Keratinocyte (primary cell): ENCODE measurements at regions not wholly inside any gene's neighbourhood (a gene's known extent, or its start where the extent isn't known, plus 50 kb on each side); places are given as distances from the start of the nearest gene placed in this dataset.
A peak's percentile ranks its signal among the peaks of the same experiment; 100 is the strongest.

Source experiments
- DNase-seq: peaks from one replicate; pipeline ENCODE4 v3.0.0-alpha.2; 2011; ENCODE audit warnings: low read depth, missing footprints, low spot score
- FAIRE-seq: peaks from 2 replicates; lab custom pipeline; 2011; peaks lifted over from hg19 to GRCh38; lab: Jason Lieb, UNC
- H2AFZ ChIP-seq: 2 replicates; pipeline ENCODE4 v1.6.0; 2012; ENCODE audit warnings: low read length, control low read depth, inconsistent platforms; ENCODE audit not compliant: control insufficient read depth
- H3K27ac ChIP-seq: 2 replicates; pipeline ENCODE4 v1.5.1; 2011; ENCODE audit warnings: low read length; ENCODE audit not compliant: control insufficient read depth, insufficient read depth
- H3K27me3 ChIP-seq: 3 replicates; pipeline ENCODE4 v1.6.0; 2011; ENCODE audit warnings: low read length; ENCODE audit not compliant: control insufficient read depth, insufficient read depth; ENCODE audit errors: extremely low read depth
- H3K36me3 ChIP-seq, 2 experiments: 2 replicates in 1 of 2; 3 replicates in 1 of 2; pipeline ENCODE4 v1.5.1; 2011; ENCODE audit warnings: low read length in 2 of 2, mild to moderate bottlenecking in 1 of 2; ENCODE audit not compliant: control insufficient read depth in 2 of 2, insufficient read depth in 2 of 2; ENCODE audit errors: extremely low read depth in 1 of 2
- H3K4me1 ChIP-seq: 3 replicates; pipeline ENCODE4 v1.5.1; 2011; ENCODE audit warnings: low read length; ENCODE audit not compliant: control insufficient read depth, insufficient read depth; ENCODE audit errors: extremely low read depth
- H3K4me2 ChIP-seq: 3 replicates; pipeline ENCODE4 v1.6.0; 2011; ENCODE audit warnings: low read depth, low read length; ENCODE audit not compliant: control insufficient read depth, insufficient read depth; ENCODE audit errors: extremely low read depth
- H3K4me3 ChIP-seq, 3 experiments: fragments of 200-600 bp in 1 of 3; sonication (generic) in 1 of 3; 2 replicates in 2 of 3; 3 replicates in 1 of 3; pipeline ENCODE4 v1.5.1; 2011 to 2016; ENCODE audit warnings: low read length in 3 of 3, mild to moderate bottlenecking in 3 of 3, control low read depth in 2 of 3, inconsistent platforms in 1 of 3, low read depth in 1 of 3, mixed read lengths in 1 of 3, mixed run types in 1 of 3, moderate library complexity in 1 of 3; ENCODE audit not compliant: control insufficient read depth in 2 of 3, insufficient read depth in 2 of 3; ENCODE audit errors: extremely low read depth in 1 of 3
- H3K79me2 ChIP-seq: 2 replicates; pipeline ENCODE4 v1.6.0; 2012; ENCODE audit warnings: low read length; ENCODE audit not compliant: control insufficient read depth, insufficient read depth
- H3K9ac ChIP-seq: 3 replicates; pipeline ENCODE4 v1.6.0; 2011; ENCODE audit warnings: low read length; ENCODE audit not compliant: control insufficient read depth, insufficient read depth; ENCODE audit errors: extremely low read depth
- H3K9me1 ChIP-seq: 3 replicates; pipeline ENCODE4 v1.6.0; 2011; ENCODE audit warnings: low read length; ENCODE audit not compliant: control insufficient read depth, insufficient read depth; ENCODE audit errors: extremely low read depth
- H3K9me3 ChIP-seq: 2 replicates; pipeline ENCODE4 v1.5.1; 2012; ENCODE audit warnings: low read depth, low read length; ENCODE audit not compliant: control insufficient read depth
- H4K20me1 ChIP-seq: 3 replicates; pipeline ENCODE4 v1.6.0; 2011; ENCODE audit warnings: low read length; ENCODE audit not compliant: control insufficient read depth, insufficient read depth; ENCODE audit errors: extremely low read depth
- EZH2 ChIP-seq: IDR thresholded peaks from one replicate; pipeline ENCODE4 v1.6.1; 2012; ENCODE audit warnings: inconsistent platforms, mild to moderate bottlenecking, low read length, moderate library complexity
- dilution Hi-C: fragments of 300-500 bp; cut with MboI; formaldehyde crosslinking; loops from one replicate; pipeline ENCODE4 v1.7.0; 2020; ENCODE audit warnings: low sequenced_read_pairs; ENCODE audit not compliant: extremely low pct_ligation_motif_present
- TF ChIP-seq, protein P1 (sequence below), 3 experiments: IDR thresholded peaks in 1 of 3; conservative IDR thresholded peaks in 1 of 3; optimal IDR thresholded peaks in 1 of 3; 2 replicates in 2 of 3; 3 replicates in 1 of 3; pipeline versions ENCODE3 to v1.5.1; 2011; ENCODE audit warnings: low read length in 3 of 3, mild to moderate bottlenecking in 3 of 3, moderate library complexity in 2 of 3, control low read depth in 1 of 3, inconsistent platforms in 1 of 3; ENCODE audit not compliant: insufficient read depth in 2 of 3; ENCODE audit errors: extremely low read depth in 1 of 3

DNA sequence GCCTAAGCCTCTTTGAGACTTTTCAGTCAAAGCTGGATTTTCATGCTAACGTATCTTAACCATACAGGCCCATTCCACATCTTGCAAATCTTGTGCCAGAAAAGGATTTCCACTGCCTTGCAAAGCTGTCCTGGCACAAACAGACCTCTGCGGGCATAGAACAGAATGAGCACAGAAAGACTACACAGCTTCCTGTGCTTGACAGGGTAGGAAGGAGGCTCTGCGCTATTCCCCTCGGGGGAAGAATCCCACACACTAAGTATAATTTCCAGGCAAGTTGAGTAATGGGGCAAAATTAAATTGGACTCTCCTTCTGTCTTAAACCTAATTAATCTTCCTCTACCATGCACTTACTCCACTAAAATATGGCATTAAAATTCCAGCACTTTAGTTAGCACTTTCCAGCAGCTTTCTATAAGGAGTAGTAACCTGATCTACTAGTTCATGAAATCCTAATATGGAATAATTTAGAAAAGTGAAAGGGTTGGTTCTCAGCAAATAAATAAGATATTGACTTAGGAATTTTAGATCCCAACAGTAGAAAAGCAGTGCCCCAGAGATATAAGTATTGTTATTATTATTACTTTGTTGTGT, 532.1 kb upstream of the JAG1 start:
- TF ChIP-seq, protein P1, sequence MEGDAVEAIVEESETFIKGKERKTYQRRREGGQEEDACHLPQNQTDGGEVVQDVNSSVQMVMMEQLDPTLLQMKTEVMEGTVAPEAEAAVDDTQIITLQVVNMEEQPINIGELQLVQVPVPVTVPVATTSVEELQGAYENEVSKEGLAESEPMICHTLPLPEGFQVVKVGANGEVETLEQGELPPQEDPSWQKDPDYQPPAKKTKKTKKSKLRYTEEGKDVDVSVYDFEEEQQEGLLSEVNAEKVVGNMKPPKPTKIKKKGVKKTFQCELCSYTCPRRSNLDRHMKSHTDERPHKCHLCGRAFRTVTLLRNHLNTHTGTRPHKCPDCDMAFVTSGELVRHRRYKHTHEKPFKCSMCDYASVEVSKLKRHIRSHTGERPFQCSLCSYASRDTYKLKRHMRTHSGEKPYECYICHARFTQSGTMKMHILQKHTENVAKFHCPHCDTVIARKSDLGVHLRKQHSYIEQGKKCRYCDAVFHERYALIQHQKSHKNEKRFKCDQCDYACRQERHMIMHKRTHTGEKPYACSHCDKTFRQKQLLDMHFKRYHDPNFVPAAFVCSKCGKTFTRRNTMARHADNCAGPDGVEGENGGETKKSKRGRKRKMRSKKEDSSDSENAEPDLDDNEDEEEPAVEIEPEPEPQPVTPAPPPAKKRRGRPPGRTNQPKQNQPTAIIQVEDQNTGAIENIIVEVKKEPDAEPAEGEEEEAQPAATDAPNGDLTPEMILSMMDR (optimal IDR thresholded peaks at IDR 0.05 in 1 of 3, IDR thresholded peaks at IDR 0.05 in 1 of 3, conservative IDR thresholded peaks at IDR 0.05 in 1 of 3; ENCODE audit: extremely low read depth in 1 of 3, insufficient read depth in 2 of 3, low read length in 3 of 3), result no peak
- TF ChIP-seq EZH2, result no peak
- DNase-seq (no peak), FAIRE-seq (peak; percentile 83)
- H3K4me2 ChIP-seq, result peak overlapping the region; percentile 44
- dilution Hi-C loops, result no loop called here
- H3K4me1 ChIP-seq, result peaks cover 44% of the 10 kb centered on the region
- H3K9me1 ChIP-seq, result no peaks in the 10 kb centered on the region
- H2AFZ ChIP-seq, result peak overlapping the region; percentile 49
- no peaks in the 10 kb centered on the region for H4K20me1 ChIP-seq
- no peaks in the 10 kb centered on the region for H3K9me3 ChIP-seq
- H3K4me3 ChIP-seq, result no peak overlapping the region
- no peaks in the 10 kb centered on the region for H3K36me3 ChIP-seq
- H3K79me2 ChIP-seq, result no peaks in the 10 kb centered on the region
- peak overlapping the region; percentile 47 for H3K9ac ChIP-seq
- no peaks in the 10 kb centered on the region for H3K27me3 ChIP-seq
- peak overlapping the region; percentile 70 for H3K27ac ChIP-seq

GRCh38 chr20:11207749-11208502, 534.1 kb upstream of the JAG1 start:
- dilution Hi-C loops, result no loop called here
- no peak for TF ChIP-seq EZH2
- TF ChIP-seq, protein P1 (optimal IDR thresholded peaks at IDR 0.05 in 1 of 3, IDR thresholded peaks at IDR 0.05 in 1 of 3, conservative IDR thresholded peaks at IDR 0.05 in 1 of 3; ENCODE audit: extremely low read depth in 1 of 3, insufficient read depth in 2 of 3, low read length in 3 of 3), result no peak
- DNase-seq (peak; percentile 86), FAIRE-seq (peak; percentile 99)
- Histone ChIP-seq H3K79me2 (no peaks in the 10 kb centered on the region), H3K4me1 (peaks cover 44% of the 10 kb centered on the region), H3K27me3 (no peaks in the 10 kb centered on the region), H3K9me3 (no peaks in the 10 kb centered on the region), H3K27ac (peak overlapping the region; percentile 70), H3K4me2 (peak overlapping the region; percentile 59), H4K20me1 (no peaks in the 10 kb centered on the region), H3K4me3 (peak overlapping the region in 1 of 3 experiments; percentile 3), H3K9me1 (no peaks in the 10 kb centered on the region), H3K9ac (peak overlapping the region; percentile 43), H3K36me3 (no peaks in the 10 kb centered on the region), H2AFZ (no peak overlapping the region)
